Esophagus mucosa (tissue), 1 donor: ENCODE measurements at regions not wholly inside any gene's neighbourhood (a gene's known extent, or its start where the extent isn't known, plus 50 kb on each side); places are given as distances from the start of the nearest gene placed in this dataset.

ENCODE experiments used
- ATAC-seq: fragments of 200-7000 bp; cut with Tn5 transposase; one replicate; pipeline ENCODE4 v1.9.1; 2020
- donor health status: DM: yes; HTN: yes; CAD: no.

DNA sequence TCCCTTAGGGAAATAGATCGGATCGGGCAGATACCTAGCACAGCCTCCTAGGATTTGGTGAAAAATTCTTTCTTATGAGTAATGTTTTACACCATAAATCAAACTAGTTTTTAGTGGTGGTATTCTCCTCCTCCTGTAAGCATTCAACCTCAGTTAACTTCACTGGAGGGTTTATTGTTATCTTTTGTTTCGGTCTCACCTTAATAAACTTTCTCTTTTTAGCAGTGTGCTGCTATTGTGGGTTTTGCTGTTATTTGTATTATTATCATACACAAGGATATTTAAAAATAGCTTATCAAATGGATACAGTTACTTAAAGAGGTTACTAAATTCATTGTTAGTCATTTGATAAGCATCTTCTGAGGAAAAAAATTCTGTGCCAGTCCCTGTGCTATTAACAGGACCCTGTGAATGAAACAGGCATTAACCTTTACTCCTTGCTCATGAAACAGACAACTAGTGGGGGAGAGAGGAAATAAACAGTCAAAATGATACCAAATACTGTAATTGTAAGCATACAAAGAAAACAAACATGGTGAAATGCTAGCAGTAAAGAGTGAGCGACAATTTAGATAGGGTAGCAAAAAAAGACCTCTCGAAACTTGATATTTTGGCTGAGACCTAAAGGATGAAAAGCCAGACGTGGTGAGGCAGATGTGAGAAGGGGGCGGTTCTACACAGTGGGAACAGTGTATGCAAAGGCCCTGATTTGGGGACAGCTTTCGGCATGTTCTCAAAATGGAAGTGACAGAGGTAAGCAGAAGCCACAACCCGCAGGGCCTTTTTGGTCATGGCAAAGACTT is 178.7 kb upstream of the SOX5 start:
- ATAC-seq: no peak

- no peak for ATAC-seq
These were observed 175.8 kb upstream of the SOX5 start for GRCh38 chr12:24125280-24125679.

DNA sequence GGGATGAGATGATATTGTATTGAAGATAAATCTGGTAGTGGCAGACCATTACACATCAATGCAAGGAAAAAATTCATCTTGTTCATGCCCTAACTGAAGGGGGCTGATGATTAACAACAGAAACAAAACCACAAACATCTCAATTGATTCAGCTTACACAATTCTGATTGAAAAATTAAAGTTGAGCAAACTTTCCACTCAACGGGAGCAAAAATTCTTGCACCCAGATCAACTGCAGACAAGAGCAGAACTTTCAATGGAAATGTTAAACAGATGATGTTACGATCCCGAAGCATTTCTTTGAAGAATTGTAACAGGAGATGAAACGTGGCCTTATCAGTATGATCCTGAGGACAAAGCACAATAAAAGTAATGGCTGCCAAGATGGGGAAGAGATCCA is 172.4 kb upstream of the SOX5 start:
- no peak for ATAC-seq

- ATAC-seq: no peak
These were observed 169.2 kb upstream of the SOX5 start for GRCh38 chr12:24118668-24119067.

DNA sequence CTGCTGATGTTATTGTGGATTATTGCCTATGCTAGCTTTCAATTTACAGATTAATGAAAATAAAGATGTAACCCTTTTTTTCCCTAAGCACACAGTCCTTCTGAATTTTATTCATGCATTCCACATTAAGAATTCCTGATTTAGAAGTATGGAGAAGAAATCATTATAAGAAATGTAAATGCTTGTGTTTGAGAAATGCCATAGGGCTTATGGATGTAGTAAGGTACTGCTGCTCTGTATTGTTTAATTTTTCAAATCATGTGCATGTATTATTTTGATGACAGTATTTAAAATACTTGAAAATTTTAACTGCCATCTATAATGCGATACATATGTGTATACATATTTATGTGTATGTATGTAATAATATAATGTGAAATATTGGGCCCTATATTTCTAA is 167.1 kb upstream of the SOX5 start:
- no peak for ATAC-seq

- ATAC-seq: no peak
These were observed 164.2 kb upstream of the SOX5 start for GRCh38 chr12:24113701-24114100.

GRCh38 chr12:24111616-24112015 is 162.1 kb upstream of the SOX5 start:
- ATAC-seq: no peak

GRCh38 chr12:24111086-24111485 is 161.6 kb upstream of the SOX5 start:
- no peak for ATAC-seq

GRCh38 chr12:24109381-24110039 is 160.0 kb upstream of the SOX5 start:
- ATAC-seq: no peak

DNA sequence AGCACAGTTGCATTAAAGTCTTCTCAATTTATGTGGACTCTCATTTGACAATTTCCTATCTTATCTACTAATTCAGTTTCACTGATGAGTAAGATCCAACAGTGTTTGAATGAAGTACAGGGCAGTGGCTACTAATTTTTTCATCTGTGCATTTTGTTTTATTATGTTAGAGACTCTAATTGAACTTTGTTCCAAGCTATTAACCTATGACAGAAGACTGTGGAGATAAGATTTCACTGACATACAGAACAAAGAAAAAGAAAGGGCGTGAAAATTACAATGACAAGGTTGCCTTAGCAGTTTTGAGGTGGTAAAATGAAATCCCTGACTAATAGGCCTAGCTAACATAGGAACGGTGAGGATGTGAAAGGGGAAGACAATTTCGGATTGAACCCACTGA is 153.2 kb upstream of the SOX5 start:
- no peak for ATAC-seq

DNA sequence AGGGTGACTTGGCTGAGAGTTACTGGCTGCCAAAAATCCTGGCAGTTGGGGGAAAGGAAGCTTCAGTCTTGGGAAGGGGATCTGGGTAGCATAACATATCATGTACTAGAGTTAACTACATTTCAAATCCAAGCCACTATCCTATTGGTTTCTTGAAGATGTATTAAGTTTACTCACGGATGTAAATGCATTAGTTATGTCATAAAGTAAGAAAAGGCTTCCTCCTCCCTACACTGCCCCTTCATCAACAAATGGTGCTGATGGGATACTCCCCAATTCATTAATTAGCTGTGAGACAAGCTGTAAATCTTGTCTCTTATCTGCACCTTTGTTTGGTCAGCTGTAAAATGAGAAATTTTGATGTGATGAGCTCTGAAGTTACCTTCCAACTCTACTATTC is 150.1 kb upstream of the SOX5 start:
- no peak for ATAC-seq

GRCh38 chr12:24095245-24095644 is 145.8 kb upstream of the SOX5 start:
- ATAC-seq: no peak

DNA sequence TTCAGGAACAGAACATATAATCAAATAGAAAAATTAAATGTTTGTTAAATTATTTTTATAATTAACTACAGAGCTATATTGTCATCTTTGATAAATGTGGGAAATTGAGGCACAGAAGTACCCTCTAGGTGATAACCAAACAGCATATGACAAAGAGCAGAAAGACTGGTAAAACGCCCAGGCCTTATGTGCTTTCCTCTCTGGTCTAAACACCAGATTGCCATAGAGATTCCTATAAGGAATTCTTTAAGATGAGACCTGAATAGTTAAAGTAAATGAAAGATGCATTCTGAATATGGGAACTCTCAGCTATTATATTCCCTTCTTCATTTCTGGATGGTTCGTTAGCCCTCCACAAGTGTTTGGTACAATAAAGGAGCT is 140.0 kb upstream of the SOX5 start:
- no peak for ATAC-seq

GRCh38 chr12:24088751-24089509 is 139.5 kb upstream of the SOX5 start:
- no peak for ATAC-seq

- no peak for ATAC-seq
These were observed 137.8 kb upstream of the SOX5 start for GRCh38 chr12:24087294-24087693.

DNA sequence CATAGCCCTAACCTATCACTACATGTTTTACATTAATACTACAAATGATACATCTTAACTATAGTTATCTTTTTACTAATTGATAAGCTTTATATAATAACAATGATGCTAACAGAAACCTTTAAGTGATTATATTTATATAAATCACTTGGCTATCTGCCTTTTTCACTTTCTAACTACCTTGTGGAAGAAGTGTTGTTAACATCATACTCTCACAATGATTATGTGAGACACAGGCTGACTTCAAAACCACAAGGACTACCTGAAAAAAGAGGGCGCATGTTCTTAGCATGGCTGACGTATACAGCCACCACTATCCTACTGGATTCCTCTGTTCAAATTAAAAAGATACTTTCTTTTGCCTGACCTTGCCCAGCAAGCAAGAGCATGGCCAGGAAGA is 135.3 kb upstream of the SOX5 start:
- ATAC-seq: no peak

GRCh38 chr12:24083838-24084237 is 134.4 kb upstream of the SOX5 start:
- no peak for ATAC-seq

DNA sequence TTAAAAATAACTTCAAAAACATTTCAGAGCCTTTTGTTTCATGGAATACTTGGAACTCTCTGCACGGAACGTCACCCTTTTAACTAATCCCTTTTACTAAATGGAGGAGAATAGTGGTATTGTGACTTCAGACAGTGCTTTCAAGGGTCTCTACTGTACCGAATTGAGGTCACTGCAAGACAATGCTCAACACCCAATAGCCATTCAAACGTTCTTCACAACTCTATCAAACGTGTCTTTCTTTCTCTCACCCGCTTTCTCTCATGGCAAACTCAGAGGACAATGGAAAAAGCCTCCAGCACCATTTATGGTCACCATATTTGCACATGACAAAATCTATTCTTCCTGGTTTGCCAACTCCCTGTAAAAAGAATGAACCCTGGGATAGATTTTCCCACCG is 132.1 kb upstream of the SOX5 start:
- no peak for ATAC-seq

GRCh38 chr12:24081092-24081529 is 131.6 kb upstream of the SOX5 start:
- no peak for ATAC-seq

DNA sequence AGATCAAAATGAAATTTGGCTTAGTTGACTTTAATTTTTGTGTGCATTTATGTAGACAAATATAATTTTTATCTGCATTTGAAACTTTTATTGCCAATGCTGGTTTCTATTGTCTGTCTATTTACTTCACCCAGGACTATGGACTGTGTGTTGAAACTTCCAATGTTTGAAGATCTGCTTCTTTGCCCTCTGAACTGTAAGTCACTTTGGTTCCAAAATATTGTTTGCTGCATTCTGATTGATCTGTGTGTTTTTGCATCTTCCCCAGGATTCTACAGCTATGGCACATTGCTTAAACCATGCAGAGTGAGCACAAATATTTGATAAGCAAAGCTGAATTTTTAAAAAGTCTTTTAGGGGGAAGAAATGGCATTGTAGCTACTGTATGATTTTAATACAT is 131.0 kb upstream of the SOX5 start:
- no peak for ATAC-seq

- no peak for ATAC-seq
These were observed 129.6 kb upstream of the SOX5 start for GRCh38 chr12:24079083-24079482.

GRCh38 chr12:24078318-24078765 is 128.9 kb upstream of the SOX5 start:
- ATAC-seq: no peak

DNA sequence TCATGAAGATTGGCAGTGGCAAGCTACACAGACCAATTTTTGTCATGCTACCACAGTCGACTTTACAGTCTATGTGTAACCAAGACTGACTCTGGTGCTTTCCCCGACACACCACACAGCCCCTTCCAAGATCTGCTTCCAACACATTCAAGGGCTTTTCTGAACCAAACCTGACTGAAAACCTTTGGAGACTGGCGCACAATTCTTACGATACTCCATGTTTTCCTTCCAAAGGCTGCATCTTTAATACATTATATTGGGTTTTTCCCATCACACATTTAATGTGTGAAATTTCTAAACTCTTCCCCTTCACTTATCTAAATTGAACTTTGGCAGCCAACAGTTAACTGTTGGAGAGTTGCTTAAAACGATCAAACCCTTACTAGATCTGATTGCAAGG is 127.7 kb upstream of the SOX5 start:
- no peak for ATAC-seq

DNA sequence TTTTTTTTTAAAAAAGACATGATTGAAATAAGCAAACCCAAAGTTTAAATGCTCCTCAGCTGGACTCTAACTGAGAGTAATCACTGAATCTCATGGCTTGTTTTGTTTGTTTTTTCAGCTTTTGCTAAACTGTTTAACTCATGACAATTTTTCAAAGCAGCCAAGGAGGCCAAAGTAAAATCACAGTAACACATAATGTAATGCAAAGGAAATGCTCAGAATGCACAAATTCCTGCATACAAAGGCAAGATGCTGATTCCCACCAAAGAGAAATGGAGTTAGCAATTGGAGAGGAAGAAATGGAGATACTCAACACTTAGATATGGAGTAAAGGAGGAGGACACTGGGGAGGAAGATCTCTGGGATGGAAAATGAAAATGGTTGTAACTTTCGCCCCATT is 126.2 kb upstream of the SOX5 start:
- no peak for ATAC-seq
